ENCODE measurements at regions not wholly inside any gene's neighbourhood (a gene's known extent, or its start where the extent isn't known, plus 50 kb on each side); places are given as distances from the start of the nearest gene placed in this dataset.
"Not testable (repeated sequence)": the region's sequence is repeated elsewhere in the genome, so short reads cannot be mapped to it uniquely, and the experiment has no call there.

GRCh38 chrX:16067886-16068515 is 55.4 kb upstream of the GRPR start:
- intact Hi-C loops (cut with DNase I, micrococcal nuclease) = no loop called here
- DNase-seq (no peak), ATAC-seq (no peak)

GRCh38 chrX:16063921-16064320 is 59.4 kb upstream of the GRPR start:
- ATAC-seq (no peak), DNase-seq (no peak)
- intact Hi-C loops (cut with DNase I, micrococcal nuclease) = no loop called here

- DNase-seq (no peak), ATAC-seq (no peak)
- intact Hi-C loops (cut with DNase I, micrococcal nuclease) = no loop called here
These were observed 60.2 kb upstream of the GRPR start for GRCh38 chrX:16063141-16063540.

GRCh38 chrX:16061296-16061695 is 62.1 kb upstream of the GRPR start:
- DNase-seq = no peak
- intact Hi-C loops (cut with DNase I, micrococcal nuclease) = no loop called here
- no peak for ATAC-seq

- intact Hi-C loops (cut with DNase I, micrococcal nuclease) = no loop called here
- ATAC-seq (no peak), DNase-seq (no peak)
These were observed 63.1 kb upstream of the GRPR start for GRCh38 chrX:16060252-16060651.

GRCh38 chrX:16049126-16049525 is 74.2 kb upstream of the GRPR start:
- ATAC-seq; intact Hi-C loops (cut with DNase I, micrococcal nuclease); DNase-seq: not testable (repeated sequence)

- intact Hi-C loops (cut with DNase I, micrococcal nuclease) = no loop called here
- no peak for ATAC-seq
- DNase-seq = no peak
These were observed 80.4 kb upstream of the GRPR start for GRCh38 chrX:16042980-16043379.

GRCh38 chrX:16039834-16040233 is 83.5 kb upstream of the GRPR start:
- intact Hi-C loops (cut with DNase I, micrococcal nuclease) = no loop called here
- no peak for DNase-seq
- no peak for ATAC-seq

GRCh38 chrX:16039363-16039762 is 84.0 kb upstream of the GRPR start:
- DNase-seq = no peak
- intact Hi-C loops (cut with DNase I, micrococcal nuclease) = no loop called here
- no peak for ATAC-seq

GRCh38 chrX:16033331-16033730 is 90.0 kb upstream of the GRPR start:
- no peak for DNase-seq

GRCh38 chrX:16028576-16028975 is 94.8 kb upstream of the GRPR start:
- ATAC-seq = no peak
- intact Hi-C loops (cut with DNase I, micrococcal nuclease) = no loop called here
- no peak for DNase-seq

More at GRCh38 chrX:16033331-16033730, 90.0 kb upstream of the GRPR start:
- ATAC-seq = no peak
- intact Hi-C loops (cut with DNase I, micrococcal nuclease) = no loop called here

- DNase-seq = no peak
- ATAC-seq = no peak
- intact Hi-C loops (cut with DNase I, micrococcal nuclease) = no loop called here
These were observed 99.3 kb upstream of the GRPR start for GRCh38 chrX:16023790-16024734.

- intact Hi-C loops (cut with DNase I, micrococcal nuclease) = no loop called here
- ATAC-seq (no peak), DNase-seq (no peak)
These were observed 100.7 kb upstream of the GRPR start for GRCh38 chrX:16022580-16023200.

- no peak for DNase-seq
- ATAC-seq = no peak
- intact Hi-C loops (cut with DNase I, micrococcal nuclease) = no loop called here
These were observed 105.1 kb upstream of the GRPR start for GRCh38 chrX:16018291-16018690.

- no peak for DNase-seq
- no peak for ATAC-seq
- intact Hi-C loops (cut with DNase I, micrococcal nuclease) = no loop called here
These were observed 109.2 kb upstream of the GRPR start for GRCh38 chrX:16014171-16014570.

GRCh38 chrX:16012250-16012649 is 111.1 kb upstream of the GRPR start:
- intact Hi-C loops (cut with DNase I, micrococcal nuclease) = no loop called here
- DNase-seq = no peak
- peak; percentile 92 for ATAC-seq

- intact Hi-C loops (cut with DNase I, micrococcal nuclease) = no loop called here
- no peak for ATAC-seq
- DNase-seq = no peak
These were observed 117.4 kb upstream of the GRPR start for GRCh38 chrX:16005917-16006316.

- DNase-seq = no peak
- intact Hi-C loops (cut with DNase I, micrococcal nuclease) = no loop called here
- no peak for ATAC-seq
These were observed 121.2 kb upstream of the GRPR start for GRCh38 chrX:16002185-16002584.

GRCh38 chrX:15998350-15998749 is 125.0 kb upstream of the GRPR start:
- DNase-seq (no peak), ATAC-seq (no peak)
- intact Hi-C loops (cut with DNase I, micrococcal nuclease) = no loop called here

- no peak for DNase-seq
- intact Hi-C loops (cut with DNase I, micrococcal nuclease) = no loop called here
- no peak for ATAC-seq
These were observed 133.6 kb upstream of the GRPR start for GRCh38 chrX:15989716-15990115.

Data from left colon (tissue), 2 donors.